Tibial nerve (tissue), 4 donors: ENCODE measurements at regions not wholly inside any gene's neighbourhood (a gene's known extent, or its start where the extent isn't known, plus 50 kb on each side); places are given as distances from the start of the nearest gene placed in this dataset.

ENCODE experiments used
- CTCF ChIP-seq, 5 experiments: fragments of 200-600 bp in 3 of 5; fragments of 450-650 bp in 2 of 5; sonication (generic) in 3 of 5; IDR thresholded peaks; one replicate each; pipeline ENCODE4 v1.5.1; 2016 to 2019; ENCODE audit warnings: antibody characterized with exemption in 5 of 5, mild to moderate bottlenecking in 3 of 5, moderate library complexity in 2 of 5
- EP300 ChIP-seq, 2 donors: sonication (generic); formaldehyde crosslinking; IDR thresholded peaks; one replicate each; pipeline ENCODE4 v1.6.1; 2017; ENCODE audit warnings: antibody characterized with exemption in 2 of 2, mild to moderate bottlenecking in 1 of 2

- TF ChIP-seq EP300 (IDR thresholded peaks at IDR 0.05) (no peak), CTCF (IDR thresholded peaks at IDR 0.05) (no peak)
These were observed 1471.2 kb upstream of the NUDT12 start for GRCh38 chr5:105033637-105034400.
